GM12874 (cell line): ENCODE measurements at regions not wholly inside any gene's neighbourhood (a gene's known extent, or its start where the extent isn't known, plus 50 kb on each side); places are given as distances from the start of the nearest gene placed in this dataset.

Source experiments
- CTCF ChIP-seq: IDR thresholded peaks from 2 replicates; pipeline ENCODE4 v1.5.1; 2011; ENCODE audit warnings: low read depth, mild to moderate bottlenecking, control low read depth, low read length, moderate library complexity; ENCODE audit not compliant: insufficient read depth

GRCh38 chr7:94149789-94150545 is 145.8 kb upstream of the BET1 start:
- TF ChIP-seq CTCF: no peak

GRCh38 chr7:94154182-94154581 is 150.0 kb upstream of the BET1 start:
- no peak for TF ChIP-seq CTCF

GRCh38 chr7:94154858-94155257 is 150.7 kb upstream of the BET1 start:
- TF ChIP-seq CTCF: no peak

GRCh38 chr7:94160719-94161435 is 156.7 kb upstream of the BET1 start:
- no peak for TF ChIP-seq CTCF

- TF ChIP-seq CTCF: no peak
These were observed 157.3 kb upstream of the BET1 start for GRCh38 chr7:94161476-94161875.

GRCh38 chr7:94169682-94170081 is 165.5 kb upstream of the BET1 start:
- no peak for TF ChIP-seq CTCF

GRCh38 chr7:94170836-94171235 is 166.7 kb upstream of the BET1 start:
- no peak for TF ChIP-seq CTCF
